GM12892 (cell line): ENCODE measurements at regions not wholly inside any gene's neighbourhood (a gene's known extent, or its start where the extent isn't known, plus 50 kb on each side); places are given as distances from the start of the nearest gene placed in this dataset.

Experiments used
- POLR2A ChIP-seq: IDR thresholded peaks from 2 replicates; pipeline ENCODE4 v1.6.1; 2011; ENCODE audit warnings: low read depth, low read length, control low read depth
- POLR2AphosphoS5 ChIP-seq: IDR thresholded peaks from 2 replicates; pipeline ENCODE4 v1.6.1; 2011; ENCODE audit warnings: low read depth, low read length, control low read depth
- TAF1 ChIP-seq: IDR thresholded peaks from 2 replicates; pipeline ENCODE4 v1.6.1; 2011; ENCODE audit warnings: low read depth, mild to moderate bottlenecking, control low read depth, low read length, borderline replicate concordance

- TF ChIP-seq POLR2AphosphoS5 (no peak), POLR2A (no peak), TAF1 (no peak)
Measured at GRCh38 chr18:73785300-73785699, 362.3 kb downstream of the FBXO15 start.
